RWPE2 (cell line): ENCODE measurements at regions not wholly inside any gene's neighbourhood (a gene's known extent, or its start where the extent isn't known, plus 50 kb on each side); places are given as distances from the start of the nearest gene placed in this dataset.

Source experiments
- ATAC-seq: fragments of 200-7000 bp; cut with Tn5 transposase; 3 replicates; pipeline ENCODE4 v1.9.1; 2021; ENCODE audit warnings: low read depth
- DNase-seq: peaks from one replicate; pipeline ENCODE4 v3.0.0-alpha.2; 2020; ENCODE audit warnings: low spot score
- H3K27ac ChIP-seq: fragments of 450-650 bp; 2 replicates; pipeline ENCODE4 v1.5.1; 2017; ENCODE audit warnings: mild to moderate bottlenecking; ENCODE audit not compliant: poor library complexity, severe bottlenecking
- H3K27me3 ChIP-seq: fragments of 250-450 bp; sonication (Bioruptor Pico); 2 replicates; pipeline ENCODE4 v1.5.1; 2021; ENCODE audit warnings: mild to moderate bottlenecking, moderate library complexity; ENCODE audit not compliant: insufficient read depth, poor library complexity, severe bottlenecking
- H3K36me3 ChIP-seq: fragments of 250-450 bp; sonication (Bioruptor Pico); 2 replicates; pipeline ENCODE4 v1.5.1; 2020; ENCODE audit warnings: low read depth, mild to moderate bottlenecking, moderate library complexity
- H3K4me1 ChIP-seq: fragments of 250-450 bp; sonication (Bioruptor Pico); 2 replicates; pipeline ENCODE4 v1.5.1; 2021; ENCODE audit warnings: mild to moderate bottlenecking, moderate library complexity; ENCODE audit not compliant: insufficient read depth, poor library complexity, severe bottlenecking
- H3K4me3 ChIP-seq: fragments of 250-450 bp; sonication (Bioruptor Pico); 2 replicates; pipeline ENCODE4 v1.5.1; 2021; ENCODE audit warnings: mild to moderate bottlenecking, moderate library complexity; ENCODE audit not compliant: severe bottlenecking
- H3K9me3 ChIP-seq: fragments of 250-450 bp; sonication (Bioruptor Pico); 2 replicates; pipeline ENCODE4 v1.5.1; 2021; ENCODE audit warnings: mild to moderate bottlenecking, moderate library complexity; ENCODE audit not compliant: severe bottlenecking
- CTCF ChIP-seq: fragments of 450-650 bp; IDR thresholded peaks from one replicate; pipeline ENCODE4 v1.5.1; 2017; ENCODE audit warnings: mild to moderate bottlenecking, moderate library complexity; ENCODE audit not compliant: poor library complexity, severe bottlenecking

- no peaks in the 10 kb centered on the region for H3K27me3 ChIP-seq
- TF ChIP-seq CTCF, result no peak
Observed at GRCh38 chr4:75146223-75146622, 213.3 kb downstream of the PARM1 start.

DNA sequence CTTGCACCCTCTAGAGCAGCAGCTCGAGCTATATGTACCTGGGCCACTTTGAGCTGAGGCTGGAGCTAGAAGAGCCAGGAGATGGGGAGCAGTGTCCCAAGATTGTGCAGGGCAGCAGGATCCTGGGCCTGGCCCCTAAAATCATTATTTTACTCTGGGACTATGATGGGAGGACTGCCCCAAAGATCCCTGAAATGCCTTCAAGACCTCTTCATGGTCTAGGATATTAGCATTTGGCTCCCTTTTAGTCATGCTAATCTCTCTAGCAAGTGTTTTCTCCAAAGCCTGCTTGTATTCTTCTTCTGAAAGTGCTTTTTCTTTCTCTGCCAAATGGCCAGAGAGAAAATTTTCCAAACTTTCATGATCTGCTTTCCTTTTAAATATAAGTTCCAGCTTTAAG lies 211.6 kb downstream of the PARM1 start:
- Histone ChIP-seq H3K36me3 (no peaks in the 10 kb centered on the region), H3K4me1 (no peaks in the 10 kb centered on the region), H3K27ac (no peak overlapping the region), H3K27me3 (no peaks in the 10 kb centered on the region), H3K9me3 (no peaks in the 10 kb centered on the region), H3K4me3 (no peak overlapping the region)
- no peak for TF ChIP-seq CTCF
- DNase-seq, result no peak
- no peak for ATAC-seq

More at GRCh38 chr4:75146223-75146622, 213.3 kb downstream of the PARM1 start:
- Histone ChIP-seq H3K4me3 (no peak overlapping the region), H3K27ac (no peak overlapping the region), H3K9me3 (no peaks in the 10 kb centered on the region), H3K4me1 (no peaks in the 10 kb centered on the region), H3K36me3 (no peaks in the 10 kb centered on the region)
- DNase-seq, result no peak
- no peak for ATAC-seq

- no peak for TF ChIP-seq CTCF
- Histone ChIP-seq H3K9me3 (no peaks in the 10 kb centered on the region), H3K27me3 (no peaks in the 10 kb centered on the region), H3K27ac (no peak overlapping the region), H3K4me3 (no peak overlapping the region), H3K4me1 (no peaks in the 10 kb centered on the region), H3K36me3 (no peaks in the 10 kb centered on the region)
- DNase-seq, result no peak
- ATAC-seq, result no peak
Observed at GRCh38 chr4:75142850-75143249, 209.9 kb downstream of the PARM1 start.

- H3K27me3 ChIP-seq, result no peaks in the 10 kb centered on the region
- H3K4me1 ChIP-seq, result no peaks in the 10 kb centered on the region
- DNase-seq, result no peak
- no peaks in the 10 kb centered on the region for H3K9me3 ChIP-seq
- no peak for TF ChIP-seq CTCF
- H3K4me3 ChIP-seq, result no peak overlapping the region
- no peak overlapping the region for H3K27ac ChIP-seq
- H3K36me3 ChIP-seq, result no peaks in the 10 kb centered on the region
- ATAC-seq, result no peak
Observed at GRCh38 chr4:75142382-75142781, 209.5 kb downstream of the PARM1 start.

- Histone ChIP-seq H3K36me3 (no peaks in the 10 kb centered on the region), H3K27me3 (no peaks in the 10 kb centered on the region), H3K4me1 (no peaks in the 10 kb centered on the region), H3K9me3 (no peaks in the 10 kb centered on the region), H3K4me3 (no peak overlapping the region), H3K27ac (no peak overlapping the region)
- ATAC-seq (no peak), DNase-seq (no peak)
- TF ChIP-seq CTCF, result no peak
Observed at GRCh38 chr4:75141162-75141561, 208.2 kb downstream of the PARM1 start.
